ENCODE measurements at regions not wholly inside any gene's neighbourhood (a gene's known extent, or its start where the extent isn't known, plus 50 kb on each side); places are given as distances from the start of the nearest gene placed in this dataset.

DNA sequence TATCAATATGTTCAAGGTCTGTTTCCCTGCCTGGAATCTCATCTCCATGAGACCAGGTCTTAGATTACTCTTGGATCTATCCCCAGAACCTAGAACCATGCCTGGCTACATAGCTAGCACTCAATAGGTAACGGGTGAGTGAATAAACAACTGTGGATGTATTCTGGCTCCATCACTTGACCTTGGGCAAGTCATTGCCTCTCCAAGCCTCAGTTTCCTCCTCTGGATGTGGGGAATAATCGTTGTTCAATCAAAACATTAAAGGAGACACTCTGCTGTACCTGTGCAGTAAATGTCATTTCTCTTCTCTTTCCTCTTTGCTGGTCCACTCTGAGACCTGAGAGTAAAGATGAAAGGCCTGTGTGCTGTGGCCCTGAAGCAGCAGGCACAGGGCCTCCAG lies 121.5 kb upstream of the MYCN start:
- no peak for TF ChIP-seq POLR2A (IDR thresholded peaks at IDR 0.05)
- TF ChIP-seq, protein P1, sequence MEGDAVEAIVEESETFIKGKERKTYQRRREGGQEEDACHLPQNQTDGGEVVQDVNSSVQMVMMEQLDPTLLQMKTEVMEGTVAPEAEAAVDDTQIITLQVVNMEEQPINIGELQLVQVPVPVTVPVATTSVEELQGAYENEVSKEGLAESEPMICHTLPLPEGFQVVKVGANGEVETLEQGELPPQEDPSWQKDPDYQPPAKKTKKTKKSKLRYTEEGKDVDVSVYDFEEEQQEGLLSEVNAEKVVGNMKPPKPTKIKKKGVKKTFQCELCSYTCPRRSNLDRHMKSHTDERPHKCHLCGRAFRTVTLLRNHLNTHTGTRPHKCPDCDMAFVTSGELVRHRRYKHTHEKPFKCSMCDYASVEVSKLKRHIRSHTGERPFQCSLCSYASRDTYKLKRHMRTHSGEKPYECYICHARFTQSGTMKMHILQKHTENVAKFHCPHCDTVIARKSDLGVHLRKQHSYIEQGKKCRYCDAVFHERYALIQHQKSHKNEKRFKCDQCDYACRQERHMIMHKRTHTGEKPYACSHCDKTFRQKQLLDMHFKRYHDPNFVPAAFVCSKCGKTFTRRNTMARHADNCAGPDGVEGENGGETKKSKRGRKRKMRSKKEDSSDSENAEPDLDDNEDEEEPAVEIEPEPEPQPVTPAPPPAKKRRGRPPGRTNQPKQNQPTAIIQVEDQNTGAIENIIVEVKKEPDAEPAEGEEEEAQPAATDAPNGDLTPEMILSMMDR (IDR thresholded peaks at IDR 0.05), result no peak

Measured in thyroid gland (tissue), 4 donors.